H1 (cell line): ENCODE measurements at regions not wholly inside any gene's neighbourhood (a gene's known extent, or its start where the extent isn't known, plus 50 kb on each side); places are given as distances from the start of the nearest gene placed in this dataset.

Experiments
- ASH2L ChIP-seq: fragments of 200-600, 300-600 bp; sonication (generic); IDR thresholded peaks from one replicate; pipeline ENCODE4 v1.7.1; 2017; ENCODE audit warnings: low read length
- KDM1A ChIP-seq: fragments of 200-600, 300-600 bp; sonication (generic); IDR thresholded peaks from 2 replicates; pipeline ENCODE4 v1.7.1; 2016; ENCODE audit warnings: mild to moderate bottlenecking, low read length, borderline replicate concordance
- POLR2AphosphoS5 ChIP-seq: IDR thresholded peaks from 2 replicates; pipeline ENCODE4 v1.6.1; 2011; ENCODE audit warnings: low read depth, low read length
- RFX5 ChIP-seq: IDR thresholded peaks from 2 replicates; pipeline ENCODE4 v1.6.1; 2011; ENCODE audit warnings: low read depth, low read length, improper control_type of control experiment, borderline replicate concordance
- YY1 ChIP-seq: IDR thresholded peaks from 2 replicates; pipeline ENCODE4 v1.6.1; 2011; ENCODE audit warnings: low read depth, mild to moderate bottlenecking, low read length
- TF ChIP-seq, protein P1 (sequence below), 3 experiments: IDR thresholded peaks; 1 replicate in 2 of 3; 2 replicates in 1 of 3; pipeline versions ENCODE4 v1.5.1 to v1.6.1; 2011; ENCODE audit warnings: low read length in 3 of 3, mild to moderate bottlenecking in 3 of 3, inconsistent platforms in 2 of 3, low read depth in 1 of 3, moderate library complexity in 1 of 3; ENCODE audit not compliant: insufficient read depth in 1 of 3; ENCODE audit errors: control extremely low read depth in 1 of 3

DNA sequence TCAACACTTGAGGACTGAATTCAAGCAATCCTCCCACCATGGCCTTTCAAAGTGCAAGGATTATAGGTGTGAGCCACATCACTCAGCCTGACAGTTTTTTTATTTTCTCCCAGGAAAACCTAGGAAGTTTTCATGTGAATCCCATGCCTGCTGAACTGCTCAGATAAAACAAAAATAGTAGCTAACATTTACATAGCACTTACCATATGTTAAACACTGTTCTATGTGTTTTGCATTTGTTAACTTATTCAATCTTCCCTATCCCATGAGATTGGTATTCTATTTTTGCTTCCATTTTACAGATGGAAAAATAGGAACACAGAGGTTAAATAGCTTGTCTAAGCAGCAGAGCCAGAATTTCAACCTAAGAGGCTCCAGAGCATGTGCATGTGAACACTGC lies 157.4 kb upstream of the KCTD1 start:
- TF ChIP-seq, protein P1, sequence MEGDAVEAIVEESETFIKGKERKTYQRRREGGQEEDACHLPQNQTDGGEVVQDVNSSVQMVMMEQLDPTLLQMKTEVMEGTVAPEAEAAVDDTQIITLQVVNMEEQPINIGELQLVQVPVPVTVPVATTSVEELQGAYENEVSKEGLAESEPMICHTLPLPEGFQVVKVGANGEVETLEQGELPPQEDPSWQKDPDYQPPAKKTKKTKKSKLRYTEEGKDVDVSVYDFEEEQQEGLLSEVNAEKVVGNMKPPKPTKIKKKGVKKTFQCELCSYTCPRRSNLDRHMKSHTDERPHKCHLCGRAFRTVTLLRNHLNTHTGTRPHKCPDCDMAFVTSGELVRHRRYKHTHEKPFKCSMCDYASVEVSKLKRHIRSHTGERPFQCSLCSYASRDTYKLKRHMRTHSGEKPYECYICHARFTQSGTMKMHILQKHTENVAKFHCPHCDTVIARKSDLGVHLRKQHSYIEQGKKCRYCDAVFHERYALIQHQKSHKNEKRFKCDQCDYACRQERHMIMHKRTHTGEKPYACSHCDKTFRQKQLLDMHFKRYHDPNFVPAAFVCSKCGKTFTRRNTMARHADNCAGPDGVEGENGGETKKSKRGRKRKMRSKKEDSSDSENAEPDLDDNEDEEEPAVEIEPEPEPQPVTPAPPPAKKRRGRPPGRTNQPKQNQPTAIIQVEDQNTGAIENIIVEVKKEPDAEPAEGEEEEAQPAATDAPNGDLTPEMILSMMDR (IDR thresholded peaks at IDR 0.05; ENCODE audit: control extremely low read depth in 1 of 3, insufficient read depth in 1 of 3, low read depth in 1 of 3, low read length in 3 of 3) = no peak
- no peak for TF ChIP-seq RFX5
- TF ChIP-seq POLR2AphosphoS5 = no peak
- TF ChIP-seq ASH2L = no peak
- no peak for TF ChIP-seq KDM1A
- TF ChIP-seq YY1 = no peak
